HG02642 (cell line): ENCODE measurements at regions not wholly inside any gene's neighbourhood (a gene's known extent, or its start where the extent isn't known, plus 50 kb on each side); places are given as distances from the start of the nearest gene placed in this dataset.
"Not testable (repeated sequence)": the region's sequence is repeated elsewhere in the genome, so short reads cannot be mapped to it uniquely, and the experiment has no call there.

Experiments used
- ATAC-seq: cut with Tn5 transposase; IDR thresholded peaks from one replicate; pipeline ENCODE4 v1.9.1; 2021; ENCODE audit warnings: mild to moderate bottlenecking; ENCODE audit not compliant: unreplicated experiment, poor library complexity

DNA sequence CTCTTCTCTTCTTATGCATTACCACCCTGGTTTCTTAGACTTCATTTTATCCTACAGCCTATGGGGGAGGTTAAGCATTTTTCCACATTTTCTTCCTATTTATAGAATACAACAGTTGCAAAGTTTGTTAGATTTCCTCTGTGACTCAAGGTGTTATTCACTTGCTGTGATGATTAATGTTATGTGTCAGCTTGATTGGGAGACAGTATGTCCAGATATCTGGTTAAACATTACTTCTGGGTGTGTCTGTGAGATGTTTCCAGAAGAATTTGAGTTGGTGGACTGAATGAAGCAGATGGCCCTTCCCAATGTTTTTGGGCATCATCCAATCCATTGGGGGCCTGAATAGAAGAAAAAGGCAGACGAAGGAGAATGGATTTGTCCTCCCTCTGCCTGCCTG lies 131.3 kb downstream of the C6orf118 start:
- ATAC-seq, result no peak

DNA sequence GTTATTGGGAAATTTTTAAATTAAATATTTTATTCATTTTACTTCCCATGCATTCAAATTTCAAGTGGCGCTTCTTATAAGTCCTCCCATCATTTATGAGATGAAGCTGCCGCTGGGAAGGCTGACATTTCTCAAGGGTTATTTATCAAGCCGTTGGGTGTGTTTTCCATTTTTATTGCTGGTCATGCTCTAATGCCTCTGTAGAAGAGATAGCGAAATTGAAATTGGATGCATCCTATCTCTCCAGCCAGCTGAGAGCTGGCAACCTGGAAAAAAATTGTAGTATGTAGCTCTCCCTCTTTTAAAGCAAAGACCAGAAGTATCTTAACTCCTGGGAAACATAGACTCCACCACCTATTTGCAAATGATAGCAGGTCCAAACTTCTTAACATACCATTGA lies 135.9 kb downstream of the C6orf118 start:
- no peak for ATAC-seq

DNA sequence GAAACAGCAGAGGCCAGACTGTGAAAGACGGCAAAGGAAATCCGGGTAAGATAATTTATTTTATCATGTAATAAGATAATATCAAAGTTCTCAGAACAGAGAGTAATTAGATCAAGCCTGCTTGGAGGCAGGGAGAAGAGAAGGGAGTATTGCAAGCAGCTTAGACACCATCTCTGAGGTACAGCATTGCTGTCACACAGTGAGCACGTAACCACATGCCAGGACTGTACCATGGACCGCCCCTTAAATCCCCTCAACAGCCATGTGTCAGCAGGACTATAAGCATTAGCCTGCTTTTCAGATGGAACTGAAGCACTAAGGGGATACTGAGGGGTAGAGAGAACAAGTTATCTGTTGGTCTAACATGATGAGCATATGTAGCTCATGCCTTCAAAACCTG lies 141.5 kb downstream of the C6orf118 start:
- ATAC-seq, result no peak

DNA sequence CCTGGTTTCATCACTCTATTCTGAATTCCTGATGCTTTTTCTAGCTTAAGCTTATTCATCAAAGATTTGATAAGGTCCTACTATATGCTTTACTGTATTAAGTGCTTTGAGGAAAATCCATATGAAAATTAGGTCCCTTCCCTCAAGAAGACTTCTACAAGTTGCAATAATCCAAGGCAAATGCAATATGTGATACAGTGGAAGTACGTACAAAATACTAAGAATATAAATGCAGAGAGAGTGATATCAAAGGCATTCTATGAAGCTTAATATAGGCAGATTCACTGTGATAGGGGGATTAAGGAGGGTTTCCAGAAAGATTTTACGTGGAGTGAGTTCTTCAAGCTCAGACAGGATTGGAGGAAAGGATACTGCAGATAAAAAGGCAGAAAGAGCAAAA lies 142.1 kb downstream of the C6orf118 start:
- no peak for ATAC-seq

DNA sequence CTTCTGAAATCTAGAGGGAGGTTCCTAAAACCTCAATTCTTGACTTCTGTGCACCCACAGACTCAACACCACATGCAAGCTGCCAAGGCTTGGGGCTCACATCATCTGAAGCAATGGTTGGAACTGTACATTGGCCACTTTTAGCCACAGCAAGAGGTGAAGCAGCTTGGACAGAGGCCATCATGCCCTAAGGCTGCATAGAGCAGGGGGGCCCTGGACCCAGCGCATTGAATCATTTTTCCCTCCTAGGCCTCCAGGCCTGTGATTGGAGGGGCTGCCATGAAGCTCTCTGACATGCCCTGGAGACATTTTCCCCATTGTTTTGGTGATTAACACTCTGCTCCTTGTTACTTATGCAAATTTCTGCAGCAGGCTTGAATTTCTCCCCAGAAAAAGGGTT lies 145.9 kb downstream of the C6orf118 start:
- ATAC-seq, result no peak

DNA sequence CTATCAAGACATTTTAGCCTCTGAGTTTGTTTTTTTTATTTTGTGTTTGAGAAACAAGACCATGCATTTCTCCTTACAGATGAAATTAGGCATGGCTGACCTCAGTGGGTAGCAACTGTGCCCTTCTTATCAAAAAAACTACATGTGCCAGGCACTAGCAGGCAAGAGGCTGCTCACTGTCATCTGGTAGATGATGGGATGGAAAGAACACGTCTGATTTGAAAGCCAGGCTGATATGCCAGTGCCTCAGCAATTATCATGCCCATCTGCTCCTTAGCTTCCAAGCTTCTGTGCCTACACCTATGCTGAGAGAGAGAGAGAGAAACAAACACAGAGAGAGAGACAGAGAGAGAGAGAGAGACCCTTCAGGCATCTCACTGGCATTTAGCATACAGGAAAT lies 149.9 kb downstream of the C6orf118 start:
- no peak for ATAC-seq

DNA sequence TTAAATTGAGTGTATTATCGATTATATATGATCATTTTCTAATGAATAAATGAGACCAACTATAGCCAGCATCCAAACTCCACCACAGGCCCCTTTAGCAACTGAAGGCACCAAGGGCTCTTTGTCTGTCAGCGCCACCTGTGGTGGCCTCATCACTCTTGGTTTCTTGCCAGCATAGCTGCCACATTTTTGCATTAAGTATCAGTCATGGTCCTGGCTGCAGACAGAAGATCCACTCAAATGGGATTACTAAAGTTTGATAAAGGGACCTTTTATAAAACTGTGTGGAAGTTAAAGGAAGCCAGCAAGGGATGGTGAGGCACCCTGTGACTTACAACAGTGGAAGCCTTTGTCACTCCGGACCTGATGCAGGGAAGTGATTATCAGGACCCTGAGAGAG lies 162.9 kb downstream of the C6orf118 start:
- ATAC-seq, result no peak

DNA sequence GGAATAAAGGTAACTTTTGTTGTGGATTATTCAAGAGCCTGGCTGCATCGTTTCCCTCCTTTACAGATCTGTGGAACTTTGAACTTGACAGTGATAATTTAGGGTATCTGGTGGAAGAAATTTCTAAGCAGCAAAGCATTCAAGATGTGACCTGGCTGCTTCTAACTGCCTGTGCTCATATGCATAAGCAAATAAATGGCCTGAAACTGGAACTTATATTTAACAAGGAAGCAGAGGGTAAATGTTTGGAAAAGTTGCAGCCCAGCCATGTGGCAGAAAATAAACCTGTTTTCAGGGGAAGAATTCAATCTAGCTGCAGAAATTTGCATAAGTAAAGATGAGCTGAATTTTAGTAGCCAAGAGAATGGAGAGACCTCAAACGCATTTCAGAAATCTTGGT lies 173.5 kb downstream of the C6orf118 start:
- no peak for ATAC-seq

DNA sequence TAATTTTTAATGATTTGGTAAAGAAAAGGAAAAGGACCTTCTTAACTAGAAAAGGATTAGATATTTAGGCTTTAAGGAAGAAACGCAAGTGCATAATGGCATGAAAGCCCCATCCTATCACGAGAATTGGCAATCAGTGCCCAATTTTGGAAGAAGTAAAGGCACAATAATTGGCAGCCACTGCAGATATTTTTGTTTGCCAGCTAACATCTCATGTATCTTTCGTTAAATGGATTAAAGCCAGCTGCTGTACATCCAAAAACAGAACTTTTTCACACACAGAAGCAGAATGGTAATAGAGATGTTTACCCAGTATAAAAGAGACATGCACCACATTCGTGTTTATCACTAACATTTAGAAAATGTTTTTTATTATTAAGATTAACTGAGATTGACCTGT lies 180.3 kb downstream of the C6orf118 start:
- ATAC-seq, result no peak

DNA sequence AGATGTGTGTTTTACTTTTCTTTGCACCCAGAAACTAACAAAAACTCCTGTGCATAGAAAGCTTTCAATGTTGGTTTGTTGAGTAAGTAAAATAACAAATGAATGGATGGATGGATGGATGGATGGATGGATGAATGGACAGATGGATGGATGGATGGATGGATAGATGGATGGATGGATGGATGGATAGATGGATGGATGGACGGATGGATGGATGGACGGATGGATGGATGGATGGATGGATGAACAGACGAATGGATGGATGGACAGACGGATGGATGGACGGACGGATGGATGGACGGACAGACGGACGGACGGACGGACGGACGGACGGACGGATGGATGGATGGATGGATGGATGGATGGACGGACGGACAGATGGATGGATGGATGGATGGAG lies 181.7 kb downstream of the C6orf118 start:
- not testable (repeated sequence) for ATAC-seq

DNA sequence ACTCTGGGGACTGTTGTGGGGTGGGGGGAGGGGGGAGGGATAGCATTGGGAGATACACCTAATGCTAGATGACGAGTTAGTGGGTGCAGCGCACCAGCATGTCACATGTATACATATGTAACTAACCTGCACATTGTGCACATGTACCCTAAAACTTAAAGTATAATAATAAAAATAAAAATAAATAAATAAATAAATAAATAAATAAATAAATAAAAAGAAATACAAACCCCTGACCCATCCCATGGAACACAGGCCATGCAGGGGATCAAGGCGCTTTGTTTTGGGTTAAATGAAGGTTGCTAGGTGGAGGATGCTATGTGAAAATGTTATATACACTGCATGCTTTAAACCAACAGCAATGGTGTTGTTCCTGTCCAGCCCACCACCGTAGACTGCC lies 184.7 kb downstream of the C6orf118 start:
- not testable (repeated sequence) for ATAC-seq

DNA sequence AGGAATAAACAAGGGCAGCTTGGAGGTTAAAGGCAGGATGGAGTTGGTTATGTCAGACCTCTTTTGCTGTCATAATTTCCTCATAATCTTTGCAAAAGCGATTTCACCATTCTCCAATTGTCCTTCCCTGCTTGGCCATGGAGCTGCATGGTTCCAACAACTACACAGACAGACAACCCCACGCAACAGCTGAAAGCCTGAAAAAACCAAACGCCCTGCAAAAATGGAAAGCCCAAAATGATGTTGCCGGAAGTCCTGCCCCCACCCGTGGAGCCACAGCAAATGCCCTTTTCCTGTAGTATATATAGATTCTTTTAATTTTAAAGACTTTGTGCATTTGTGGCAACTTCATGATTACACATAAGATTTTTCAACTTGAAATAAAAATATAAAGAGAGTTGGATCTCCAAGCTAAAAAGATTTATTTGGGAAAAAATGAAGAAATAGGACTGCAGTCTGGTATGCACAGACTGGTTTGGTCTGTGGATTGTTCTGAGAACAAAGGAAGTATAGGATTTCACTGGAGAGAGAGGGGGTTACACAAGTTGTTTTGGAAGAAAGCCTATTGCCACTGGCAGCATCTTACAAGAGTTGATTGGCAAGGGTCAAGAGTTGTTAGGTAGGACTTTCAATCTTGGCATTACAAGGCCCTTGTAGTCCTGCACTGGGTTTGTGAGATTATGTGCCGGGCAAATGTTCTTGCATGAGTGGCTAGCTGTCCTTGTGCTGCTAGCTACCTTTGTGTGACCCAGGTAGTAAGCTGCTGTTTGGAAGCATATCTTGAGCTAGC lies 190.0 kb downstream of the C6orf118 start:
- ATAC-seq, result no peak

DNA sequence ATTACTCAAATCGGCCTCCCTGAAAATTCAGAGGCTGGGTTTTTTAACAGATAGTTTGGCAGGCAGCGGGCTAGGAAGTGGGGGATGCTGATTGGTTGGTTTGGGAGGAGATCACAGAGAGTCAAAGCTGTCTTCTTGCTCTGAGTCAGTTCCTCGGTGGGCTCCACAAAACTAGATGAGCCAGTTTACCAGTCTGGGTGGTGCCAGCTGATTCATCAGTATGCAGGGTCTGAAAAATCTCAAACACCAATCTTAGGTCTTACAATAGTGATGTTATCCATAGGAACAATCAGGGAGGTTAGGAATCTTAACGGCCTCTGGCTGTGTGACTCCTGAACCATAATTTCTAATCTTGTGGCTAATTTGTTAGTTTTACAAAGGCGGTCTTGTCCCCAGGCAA lies 190.7 kb downstream of the C6orf118 start:
- no peak for ATAC-seq

DNA sequence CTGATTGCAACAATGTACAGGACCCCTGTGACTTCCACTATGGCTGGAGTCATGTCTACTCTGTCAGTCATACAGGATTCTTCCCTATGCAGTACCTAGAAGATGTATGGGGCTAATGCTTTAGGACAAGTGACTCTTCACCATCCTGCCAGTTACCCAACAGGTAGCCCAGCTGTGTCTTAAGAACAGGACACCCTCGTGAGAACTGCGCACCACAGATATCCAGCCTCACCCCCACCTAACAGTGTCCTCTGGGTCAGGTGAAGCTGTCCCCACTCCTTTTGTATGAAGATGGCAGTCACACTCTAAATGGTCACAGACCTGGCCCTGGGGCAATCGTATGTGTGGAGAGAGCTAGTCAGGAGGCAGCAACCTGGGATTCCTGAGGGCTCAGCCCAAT lies 191.6 kb downstream of the C6orf118 start:
- no peak for ATAC-seq

DNA sequence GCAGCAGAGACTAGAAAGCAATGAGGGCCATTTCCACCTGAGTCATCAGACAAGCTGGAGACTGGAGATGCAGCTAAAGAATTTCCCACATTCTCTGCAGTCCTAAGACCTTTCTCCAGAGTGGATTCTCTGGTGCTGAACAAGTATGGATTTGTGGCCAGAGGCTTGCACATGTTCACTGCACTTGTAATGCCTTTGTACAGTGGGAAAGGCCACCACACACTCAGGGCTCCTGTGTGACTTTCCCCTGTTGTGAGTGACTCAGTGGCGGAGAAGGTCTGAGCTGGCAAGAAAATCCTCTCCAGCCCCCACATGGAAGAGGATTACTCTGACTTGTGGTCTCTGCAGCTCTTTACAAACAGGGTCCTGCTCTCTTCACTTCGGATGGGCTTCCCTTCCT lies 192.3 kb downstream of the C6orf118 start:
- no peak for ATAC-seq

DNA sequence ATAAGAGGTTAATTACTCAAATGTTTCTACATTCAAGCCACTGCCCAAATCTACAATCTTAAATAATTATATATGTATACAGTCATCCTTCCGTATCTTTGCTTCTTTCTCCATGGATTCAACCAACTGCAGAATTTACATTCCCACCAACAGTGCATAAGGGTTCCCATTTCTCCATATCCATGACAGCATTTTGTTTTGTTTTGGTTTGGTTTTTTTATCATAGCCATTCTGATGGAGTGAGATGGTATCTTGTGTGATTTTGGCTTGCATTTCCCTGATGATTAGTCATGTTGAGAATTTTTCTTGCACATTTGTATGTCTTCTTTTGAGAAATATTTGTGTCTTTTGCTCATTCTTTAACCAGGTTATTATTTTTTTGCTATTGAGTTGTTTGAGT lies 198.5 kb downstream of the C6orf118 start:
- no peak for ATAC-seq

DNA sequence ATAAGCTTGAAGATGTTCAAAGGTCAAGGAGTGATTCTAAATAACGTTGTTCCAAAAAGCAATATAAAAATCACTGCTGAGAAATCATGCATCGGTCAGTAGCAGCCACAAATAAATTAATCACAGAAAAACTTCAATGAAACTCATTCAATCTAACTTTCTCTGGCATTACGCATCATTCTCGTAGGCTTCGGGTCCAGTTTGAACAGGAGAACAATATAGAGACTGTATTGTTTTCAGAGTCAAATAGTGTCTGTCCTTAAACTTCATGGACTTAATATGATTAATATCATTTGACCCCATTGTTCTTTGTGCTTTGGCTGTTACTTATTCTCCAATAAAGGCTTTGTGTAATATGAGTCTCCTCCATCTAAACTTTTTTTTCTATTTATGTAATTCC lies 200.4 kb downstream of the C6orf118 start:
- no peak for ATAC-seq

DNA sequence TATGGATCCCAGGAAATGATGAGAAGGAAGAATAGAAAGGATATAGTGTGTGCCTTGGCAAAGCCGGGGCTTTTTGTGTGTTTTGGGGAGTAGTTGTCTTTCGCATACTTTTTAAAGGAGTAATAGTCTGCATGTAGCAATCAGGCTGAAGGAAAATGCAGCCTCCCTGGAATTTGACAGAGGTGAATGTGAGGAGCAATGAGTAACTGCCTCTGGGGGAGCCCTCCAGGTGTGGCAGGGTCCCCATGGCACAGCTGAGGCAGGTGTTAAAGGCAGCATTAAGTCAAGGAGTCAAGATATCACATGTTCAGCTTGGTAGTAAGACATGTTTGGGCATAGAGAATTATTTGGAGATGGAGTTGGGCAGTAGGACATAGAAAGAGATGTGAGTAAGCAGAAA lies 203.1 kb downstream of the C6orf118 start:
- no peak for ATAC-seq

DNA sequence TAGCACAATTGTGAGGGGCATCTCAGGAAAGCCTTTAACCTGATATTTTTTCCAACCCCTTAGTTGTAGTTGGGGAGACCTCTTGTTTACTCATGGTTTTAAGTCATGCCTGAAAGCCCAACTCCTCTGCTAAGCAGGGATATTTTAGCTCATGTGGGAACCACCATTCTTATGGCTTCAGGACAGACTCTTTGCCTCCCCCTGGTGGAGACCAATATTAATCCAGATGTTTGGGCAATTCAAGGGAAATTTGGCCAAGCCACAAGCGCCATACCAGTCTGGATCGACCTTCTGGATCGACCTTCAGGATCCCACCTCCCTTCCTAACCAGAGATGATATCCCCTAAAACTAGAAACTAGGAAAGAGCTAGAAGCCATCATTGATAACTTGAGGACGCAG lies 211.2 kb downstream of the C6orf118 start:
- ATAC-seq, result no peak

DNA sequence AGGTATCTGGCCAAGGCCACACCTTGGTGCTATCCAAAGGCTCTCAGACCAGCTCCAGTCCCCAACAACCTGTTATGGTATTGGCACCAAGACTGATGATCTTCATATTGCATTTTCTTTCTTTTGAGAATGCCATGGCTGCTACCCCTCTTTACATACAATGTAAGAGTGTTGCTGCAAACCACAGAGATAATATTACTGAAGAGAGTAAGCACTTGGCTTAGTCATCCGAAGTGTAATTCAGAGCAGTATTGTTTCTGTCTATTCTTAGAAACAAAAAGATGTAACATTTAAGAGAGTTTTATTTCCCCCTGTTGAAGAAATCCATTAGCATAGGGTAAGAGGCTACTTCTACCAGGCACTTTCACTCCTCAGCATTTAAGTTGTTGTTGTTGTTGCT lies 212.5 kb downstream of the C6orf118 start:
- no peak for ATAC-seq

DNA sequence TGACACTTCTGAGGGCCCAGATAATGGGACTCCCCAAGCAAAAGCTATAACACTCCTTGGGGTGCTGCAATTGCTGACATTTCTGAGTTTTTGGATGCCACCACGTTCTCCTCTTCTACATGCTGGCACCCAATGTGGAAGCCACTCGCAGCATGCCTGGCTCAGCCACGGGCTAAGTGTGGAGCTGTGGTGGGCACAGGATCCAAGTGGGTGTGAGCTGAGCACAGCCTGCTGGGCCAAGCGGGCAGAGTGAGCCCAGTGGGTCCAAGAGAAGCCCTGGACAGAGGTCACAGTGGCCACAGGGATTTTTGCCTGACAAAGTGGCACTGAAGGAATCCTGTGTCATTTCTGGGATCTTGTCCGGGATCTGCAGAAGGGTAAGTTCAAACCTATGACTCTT lies 213.2 kb downstream of the C6orf118 start:
- no peak for ATAC-seq

DNA sequence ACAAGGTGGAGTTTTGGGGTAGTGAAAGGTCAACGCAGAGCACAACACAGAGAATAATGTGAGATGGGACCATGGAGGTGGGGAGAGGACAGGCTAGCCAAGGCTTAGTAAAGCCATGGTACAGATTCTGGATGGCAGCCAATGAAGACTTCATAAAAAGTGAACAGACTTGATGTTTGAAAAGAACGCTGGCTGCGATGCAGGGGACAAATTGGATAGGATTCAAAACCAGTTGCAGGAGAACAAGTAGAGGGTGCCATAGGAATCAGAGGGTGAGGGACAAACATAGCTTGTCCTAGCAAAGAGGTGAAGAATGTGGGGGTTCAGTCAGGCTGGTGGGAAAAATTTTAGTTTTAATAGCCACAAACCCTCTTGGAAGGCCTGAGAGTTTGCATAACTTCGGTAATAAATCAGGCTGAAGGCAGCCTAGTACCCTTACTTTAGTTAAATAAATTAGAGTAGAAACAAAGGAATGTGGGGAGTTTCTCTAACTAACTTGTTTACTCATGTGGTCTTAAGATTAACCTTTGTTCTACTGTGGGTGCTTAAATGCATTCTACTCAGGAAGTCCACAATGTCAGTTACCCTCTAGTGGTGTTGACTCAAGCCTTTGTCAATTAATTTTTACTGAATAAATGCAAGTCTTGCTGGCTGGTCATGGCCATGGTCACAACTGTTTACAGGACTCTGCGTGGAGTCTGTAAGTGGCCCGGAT lies 216.4 kb downstream of the C6orf118 start:
- ATAC-seq, result no peak
